ENCODE measurements at regions not wholly inside any gene's neighbourhood (a gene's known extent, or its start where the extent isn't known, plus 50 kb on each side); places are given as distances from the start of the nearest gene placed in this dataset.

DNA sequence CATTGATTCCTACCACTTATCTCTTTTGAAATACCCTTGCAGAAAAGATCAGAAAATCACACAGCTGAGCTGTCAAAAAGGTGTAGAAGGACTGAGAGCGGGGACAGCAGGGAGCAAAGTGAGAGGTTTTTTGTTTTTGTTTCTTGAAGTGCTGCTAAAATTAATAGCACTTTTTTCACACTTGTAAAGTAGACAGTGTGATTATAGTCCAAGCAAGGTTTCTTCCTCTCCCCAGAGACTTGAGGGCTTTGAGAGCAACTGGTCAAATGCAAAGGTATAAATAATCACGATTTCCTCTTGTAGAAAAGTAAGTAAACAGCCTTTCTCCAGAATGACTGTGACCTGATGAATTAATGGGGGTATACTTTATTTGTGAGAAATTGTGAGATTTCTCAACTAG is 326.9 kb downstream of the ZNF608 start:
- no peak for DNase-seq (ENCODE audit: low spot score)

DNA sequence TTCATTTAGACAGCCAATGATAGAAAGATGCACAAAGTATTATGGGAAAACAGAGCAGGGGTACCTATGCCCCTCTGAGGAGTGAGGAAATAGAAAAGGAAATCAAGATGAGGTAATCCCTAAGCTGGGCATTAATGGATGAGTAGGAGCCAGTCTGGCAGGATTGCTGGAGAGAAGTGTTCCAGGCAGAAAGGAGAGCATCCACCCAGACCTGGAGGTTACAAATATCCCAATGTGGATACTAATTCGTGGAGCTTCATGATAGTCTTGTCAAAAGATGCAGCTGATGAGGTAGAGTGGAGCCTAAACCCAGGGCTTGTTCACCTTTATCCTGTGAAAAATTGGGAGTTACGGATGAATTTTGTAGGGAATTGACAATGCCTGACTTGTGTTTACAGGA is 328.0 kb downstream of the ZNF608 start:
- DNase-seq (ENCODE audit: low spot score): no peak

DNA sequence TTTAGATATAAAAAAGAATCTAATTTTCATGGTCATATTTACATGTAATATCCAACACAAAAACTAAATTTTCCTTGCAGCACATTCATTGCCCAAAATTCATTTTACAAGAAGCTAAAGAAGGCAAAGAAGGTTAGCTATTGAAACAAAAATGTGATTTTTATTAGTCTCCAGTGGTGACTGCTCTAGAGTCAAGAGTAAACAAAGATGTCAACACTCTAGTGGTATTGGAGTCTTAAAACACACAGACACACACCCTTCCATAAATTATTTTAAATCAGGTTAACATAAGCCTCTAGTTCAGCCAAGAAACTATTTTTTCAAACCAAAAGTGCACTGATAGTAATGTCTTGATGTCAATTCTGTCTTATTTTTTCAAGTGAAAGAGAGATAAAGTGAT is 329.2 kb downstream of the ZNF608 start:
- DNase-seq (ENCODE audit: low spot score): no peak

DNA sequence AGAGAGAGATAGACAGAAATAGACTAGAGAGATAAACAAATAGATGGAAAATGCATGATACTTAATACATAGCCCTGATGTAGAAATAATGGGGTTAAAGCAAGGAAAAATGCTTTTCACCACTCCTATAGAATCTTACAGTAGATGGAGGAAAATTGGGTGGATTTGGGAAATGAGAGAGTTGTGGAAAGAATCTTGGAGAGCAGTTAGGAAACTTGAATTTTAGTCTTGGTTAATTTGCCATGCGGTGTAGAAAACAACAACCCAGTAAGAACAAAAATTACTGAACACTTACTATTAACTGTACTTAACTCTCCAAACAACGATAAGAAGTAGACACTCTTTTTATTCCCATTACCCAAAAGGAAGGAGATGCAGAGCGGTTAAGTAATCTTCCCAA is 329.8 kb downstream of the ZNF608 start:
- no peak for DNase-seq (ENCODE audit: low spot score)

DNA sequence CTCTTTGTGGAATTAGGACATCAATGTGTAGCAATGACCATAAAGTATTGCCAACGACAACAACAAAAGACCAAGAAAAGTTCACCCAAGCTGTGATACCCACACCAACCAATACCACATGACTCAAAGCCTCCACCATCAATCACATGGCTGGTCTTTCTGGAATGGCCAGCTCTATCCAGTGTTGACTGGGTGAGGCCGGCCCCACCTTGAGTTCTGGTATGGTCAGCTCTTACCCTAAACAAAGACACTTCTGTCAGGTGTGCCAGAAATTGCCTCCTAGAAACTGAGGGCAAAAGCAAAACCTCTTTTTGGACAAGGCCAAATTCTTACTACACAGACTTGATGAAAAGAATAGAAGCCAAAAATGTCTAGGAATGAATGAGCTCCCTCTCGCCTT is 331.5 kb downstream of the ZNF608 start:
- no peak for DNase-seq (ENCODE audit: low spot score)

DNA sequence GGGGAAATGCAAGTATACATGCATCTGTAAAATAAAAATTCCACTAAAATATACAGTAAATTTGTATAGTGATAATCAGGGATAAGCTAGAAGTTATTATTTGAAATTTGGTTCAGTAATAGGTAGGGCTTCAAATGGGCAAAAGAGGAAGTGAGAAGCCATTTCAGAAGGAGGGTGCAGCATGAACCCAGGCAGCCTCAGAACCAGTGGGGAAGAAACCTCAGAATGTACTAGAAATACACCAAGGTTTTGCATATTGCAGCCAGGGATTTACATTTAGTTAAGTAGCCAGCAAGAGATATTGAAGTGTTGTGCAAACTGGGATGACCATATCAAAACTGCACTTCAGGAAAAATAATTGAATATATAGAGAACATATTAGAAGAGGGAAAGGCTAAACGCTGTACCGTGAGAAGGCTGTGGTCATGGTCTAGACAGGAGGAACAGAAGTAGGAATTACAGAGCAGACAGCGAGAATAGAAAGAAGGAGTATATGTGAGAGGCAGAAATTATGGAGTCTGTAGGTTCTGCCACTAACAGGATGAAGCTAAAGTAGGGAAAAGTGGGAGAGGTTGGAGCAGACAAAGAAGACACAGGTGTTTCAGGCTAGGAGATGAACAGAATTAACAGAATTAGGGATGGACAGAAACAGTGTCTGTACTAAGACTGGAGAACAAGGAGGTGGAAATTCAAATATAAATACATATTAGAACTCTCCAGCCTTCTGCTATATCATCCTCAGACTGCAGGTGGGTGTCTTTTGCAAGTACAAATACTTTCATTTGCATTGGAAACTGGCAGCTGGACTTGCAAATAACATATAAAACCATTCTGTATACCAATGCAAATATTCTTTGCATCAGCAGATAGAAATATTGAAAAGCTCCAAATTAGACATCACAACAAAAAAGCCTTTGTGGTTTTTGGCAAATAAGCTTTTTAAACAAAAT is 335.6 kb downstream of the ZNF608 start:
- DNase-seq (ENCODE audit: low spot score): no peak

DNA sequence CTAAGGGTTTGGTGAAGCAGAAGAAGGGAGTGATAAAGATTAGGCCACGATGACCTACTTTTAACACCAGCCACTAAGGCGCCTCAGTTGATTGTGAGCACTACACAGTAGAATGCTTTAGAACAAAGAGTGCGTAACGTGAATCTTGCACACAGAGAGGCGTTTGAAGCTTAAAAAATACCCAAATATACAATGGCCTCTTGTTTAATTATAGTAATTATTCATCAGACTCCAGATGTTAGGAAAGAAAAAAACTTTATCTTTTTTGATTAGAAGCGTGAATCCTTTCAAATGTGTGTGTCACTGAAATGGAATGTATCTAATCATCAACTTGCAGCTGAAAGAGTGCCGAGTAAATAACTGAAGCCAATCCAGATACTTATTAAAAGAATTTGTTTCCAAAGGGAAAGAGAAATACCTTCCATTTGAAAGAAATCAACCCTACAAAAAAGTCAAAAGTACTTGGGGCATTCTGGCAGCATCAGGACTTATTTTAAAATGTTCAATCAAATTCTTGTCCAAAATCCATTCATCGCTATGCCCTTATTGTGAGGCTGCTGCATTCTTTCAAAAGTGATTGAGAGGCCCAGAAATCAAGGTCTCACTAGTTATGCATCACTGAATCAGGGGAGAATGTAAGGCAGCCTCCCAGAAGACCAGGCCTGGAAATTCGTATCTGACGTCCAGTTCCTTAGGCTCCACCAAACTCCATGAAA is 337.5 kb downstream of the ZNF608 start:
- no peak for DNase-seq (ENCODE audit: low spot score)

DNA sequence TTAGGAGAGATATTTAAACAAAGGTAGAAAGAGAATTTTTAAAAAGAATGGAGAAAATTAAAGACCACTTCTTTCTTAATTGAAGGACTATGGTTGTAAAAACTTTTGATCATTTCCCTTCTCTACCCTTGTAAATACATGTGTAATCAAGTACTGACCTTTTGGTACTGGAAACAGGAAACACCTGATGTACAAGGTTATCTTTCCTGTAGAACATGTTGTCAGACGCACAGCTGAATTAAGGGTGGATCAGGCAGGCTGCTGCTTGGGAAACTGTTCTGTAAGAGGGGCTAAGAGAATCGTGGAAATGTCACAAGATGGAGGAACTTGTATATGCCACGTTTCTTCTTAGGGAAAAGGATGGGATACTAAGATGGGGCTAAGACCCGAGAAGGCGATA is 341.6 kb downstream of the ZNF608 start:
- no peak for DNase-seq (ENCODE audit: low spot score)

DNA sequence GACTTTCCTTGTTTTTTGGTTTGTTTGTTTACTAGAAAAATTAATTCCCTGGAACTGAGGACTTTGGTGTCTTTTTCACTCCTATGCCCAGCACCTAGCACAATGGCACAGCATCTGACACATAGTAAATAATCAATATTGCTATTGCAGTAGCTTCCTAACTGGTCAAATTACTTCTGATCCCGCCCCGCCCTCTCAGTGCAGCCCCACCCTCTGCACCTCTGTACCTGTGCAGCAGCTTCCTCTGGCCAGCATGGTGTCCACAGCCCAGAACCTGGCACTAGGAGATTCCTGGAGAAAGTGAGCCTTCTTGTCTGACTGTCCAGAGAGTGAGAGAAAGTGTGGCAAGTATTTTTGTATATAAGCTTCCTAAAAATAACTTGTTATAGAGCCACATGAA is 343.2 kb downstream of the ZNF608 start:
- DNase-seq (ENCODE audit: low spot score): no peak

DNA sequence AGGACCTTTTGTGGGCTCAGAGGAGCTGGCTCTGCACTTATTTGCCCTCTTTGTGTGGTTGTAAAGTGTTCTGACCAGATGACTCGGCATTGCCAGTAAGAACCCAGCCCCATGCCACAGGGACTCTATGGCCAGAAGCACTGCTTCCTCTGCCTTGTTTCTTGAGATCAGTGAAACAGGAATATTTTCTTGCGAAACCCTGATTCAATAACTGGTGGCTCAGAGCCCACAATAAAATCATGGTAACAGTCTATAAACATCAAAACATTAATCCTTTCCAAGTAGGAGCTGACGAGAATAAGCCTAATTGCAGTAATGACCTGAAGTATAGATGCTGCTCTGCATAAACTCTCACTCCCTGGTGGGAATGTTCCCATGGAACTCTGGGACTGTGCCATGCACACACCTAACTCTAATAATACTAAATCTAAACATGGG is 344.3 kb downstream of the ZNF608 start:
- no peak for DNase-seq (ENCODE audit: low spot score)

DNA sequence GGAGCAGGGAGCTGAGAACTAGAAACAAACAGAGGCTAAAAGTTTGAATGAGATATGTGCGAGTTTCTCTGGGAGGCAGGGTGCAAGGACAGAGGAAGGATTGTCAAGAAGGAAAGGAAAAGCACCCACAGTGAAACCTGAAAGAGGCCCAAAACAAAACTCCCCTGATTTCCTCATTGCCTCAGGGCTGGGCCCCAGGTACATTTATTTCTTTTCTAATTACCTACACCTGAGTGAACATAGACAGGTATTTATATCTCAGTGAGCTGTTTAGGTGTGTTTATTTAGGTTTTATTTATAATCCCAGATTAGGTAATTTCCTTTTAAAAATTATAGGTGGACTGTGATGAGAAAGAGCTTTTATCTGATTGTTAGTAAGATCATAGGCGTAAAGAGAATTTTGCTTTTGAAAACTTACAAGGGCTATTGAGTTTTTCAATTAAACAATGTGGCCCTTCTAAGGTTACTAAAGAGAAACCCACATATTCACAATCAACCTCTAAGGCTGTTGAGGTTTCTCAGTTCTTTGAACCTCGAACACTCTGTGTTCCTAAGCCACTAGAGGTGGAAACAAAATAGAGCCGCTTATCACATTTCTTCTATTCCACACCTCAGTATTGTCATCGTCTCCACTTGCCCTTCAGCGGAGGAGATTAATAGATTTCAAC is 344.8 kb downstream of the ZNF608 start:
- DNase-seq (ENCODE audit: low spot score): no peak

DNA sequence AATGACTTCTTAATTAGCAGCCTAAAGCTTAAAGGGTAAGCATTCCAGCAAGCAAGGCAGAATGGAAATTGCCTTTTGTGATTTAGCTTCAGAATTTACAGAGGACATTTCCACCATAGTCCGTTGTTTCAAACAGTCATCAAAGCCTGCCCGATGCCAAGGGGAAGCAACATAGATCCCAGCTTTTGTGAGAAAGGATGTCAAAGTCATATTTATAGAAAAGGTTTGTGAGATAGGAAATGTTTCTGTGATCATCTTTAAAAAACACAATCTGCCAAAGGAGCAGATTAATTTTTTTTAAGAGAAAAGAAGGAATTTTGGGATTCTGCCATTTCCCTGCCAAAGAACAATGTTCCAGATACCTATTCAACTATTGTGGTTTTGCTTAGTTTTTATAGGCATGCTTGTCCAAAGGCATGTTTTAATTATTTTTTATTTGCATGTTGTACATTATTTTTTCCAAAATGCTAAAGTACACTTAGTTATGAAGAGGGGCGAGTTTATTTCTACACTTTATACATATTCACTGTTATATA is 346.9 kb downstream of the ZNF608 start:
- DNase-seq (ENCODE audit: low spot score): no peak

DNA sequence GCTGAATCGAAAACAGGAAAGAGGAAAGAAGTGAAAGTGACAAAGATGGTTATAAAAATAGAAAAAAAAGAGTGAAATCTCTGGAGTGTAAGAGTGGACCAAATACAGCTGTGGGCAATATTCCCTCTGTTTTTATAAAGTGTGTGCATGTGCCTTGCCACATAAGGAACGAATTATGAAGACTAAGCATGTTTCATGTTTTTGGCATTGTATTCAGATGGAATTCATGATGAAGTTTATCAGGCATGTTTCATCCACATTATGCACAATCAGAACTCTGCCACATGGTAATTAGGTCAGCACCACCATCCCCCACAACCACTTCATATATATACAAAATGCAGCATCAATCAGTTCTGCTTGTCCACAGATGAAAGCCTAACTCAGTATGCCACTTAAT is 348.0 kb downstream of the ZNF608 start:
- no peak for DNase-seq (ENCODE audit: low spot score)

DNA sequence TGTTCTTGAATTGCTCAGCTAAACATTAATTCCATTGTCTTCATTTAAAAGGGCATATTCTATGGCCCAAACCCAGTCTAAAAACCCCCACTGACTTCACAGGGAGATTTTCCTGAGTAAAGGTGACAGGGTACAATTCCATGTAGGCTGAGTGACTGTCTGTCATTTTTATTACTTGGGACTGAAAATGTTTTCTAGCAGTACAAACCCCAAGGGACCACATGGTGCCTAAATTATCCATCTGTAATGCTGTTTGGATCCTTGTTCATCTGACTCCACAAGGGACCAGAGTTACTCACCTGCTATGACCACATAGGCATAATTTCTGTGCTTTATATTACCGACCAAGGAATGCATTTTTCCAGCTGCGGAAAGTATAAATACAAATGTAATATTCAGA is 349.1 kb downstream of the ZNF608 start:
- no peak for DNase-seq (ENCODE audit: low spot score)

DNA sequence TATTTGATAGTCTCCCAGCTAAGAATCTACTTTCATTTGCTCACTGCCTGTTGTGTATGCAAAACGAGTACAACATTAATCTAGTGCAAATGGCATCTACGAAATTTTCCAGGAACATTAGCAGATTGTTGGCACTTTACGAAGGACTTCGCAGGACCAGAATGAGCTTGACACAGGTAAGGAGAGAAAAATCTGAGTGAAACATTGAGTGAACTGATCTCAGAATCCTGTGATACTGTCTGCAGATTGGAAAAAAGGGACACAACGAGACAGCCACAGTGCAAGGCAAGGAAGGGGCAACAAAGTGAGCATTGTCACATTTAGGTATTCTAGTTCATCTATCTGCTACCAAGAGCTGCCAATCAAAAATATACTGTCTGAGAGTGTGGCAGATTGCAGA is 350.5 kb downstream of the ZNF608 start:
- no peak for DNase-seq (ENCODE audit: low spot score)

DNA sequence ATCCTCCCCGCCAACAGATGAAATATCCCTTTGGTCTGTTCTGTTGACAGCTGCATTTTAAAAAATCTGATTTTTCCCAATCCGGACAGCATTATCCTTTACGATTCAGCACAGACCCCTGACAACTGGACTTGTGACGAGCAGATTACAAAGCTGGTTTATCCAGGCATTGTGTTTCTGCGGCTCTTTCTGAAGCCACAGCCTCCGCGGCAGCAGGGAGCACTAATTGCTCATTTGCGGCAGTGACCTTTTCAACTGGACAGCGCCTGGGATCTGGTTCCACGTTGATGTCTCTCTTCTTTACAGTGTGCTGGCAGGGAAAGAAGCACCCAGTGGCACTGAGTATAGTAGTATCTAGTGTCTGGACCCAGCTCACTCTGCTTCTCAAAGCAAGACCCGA is 351.2 kb downstream of the ZNF608 start:
- no peak for DNase-seq (ENCODE audit: low spot score)

DNA sequence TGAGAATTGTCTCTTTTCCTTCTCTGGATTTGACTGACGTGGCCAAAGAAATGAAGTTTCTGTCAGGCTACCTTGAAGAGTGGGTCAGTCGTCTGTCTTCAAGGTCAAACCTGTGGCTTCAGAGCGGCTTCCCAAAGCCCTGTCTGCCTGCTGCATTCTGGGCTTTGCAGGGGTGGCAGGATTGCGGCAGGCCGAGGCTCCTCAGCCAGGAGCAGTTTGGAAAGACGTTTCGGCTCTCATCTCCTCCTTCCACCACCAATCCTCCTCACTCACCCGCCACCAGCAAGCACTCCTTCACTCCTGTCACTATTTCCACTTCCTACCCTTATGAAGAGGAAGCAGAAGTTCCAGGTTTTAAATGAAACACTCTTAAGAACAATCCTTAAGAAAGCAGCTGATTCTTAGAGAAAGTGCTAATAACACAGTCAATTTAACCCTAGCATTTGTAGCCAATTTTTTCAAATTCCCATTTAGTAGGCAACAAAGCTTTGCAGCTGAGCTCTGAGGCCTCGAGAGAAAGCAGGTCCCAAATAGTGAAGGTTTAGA is 351.7 kb downstream of the ZNF608 start:
- no peak for DNase-seq (ENCODE audit: low spot score)

DNA sequence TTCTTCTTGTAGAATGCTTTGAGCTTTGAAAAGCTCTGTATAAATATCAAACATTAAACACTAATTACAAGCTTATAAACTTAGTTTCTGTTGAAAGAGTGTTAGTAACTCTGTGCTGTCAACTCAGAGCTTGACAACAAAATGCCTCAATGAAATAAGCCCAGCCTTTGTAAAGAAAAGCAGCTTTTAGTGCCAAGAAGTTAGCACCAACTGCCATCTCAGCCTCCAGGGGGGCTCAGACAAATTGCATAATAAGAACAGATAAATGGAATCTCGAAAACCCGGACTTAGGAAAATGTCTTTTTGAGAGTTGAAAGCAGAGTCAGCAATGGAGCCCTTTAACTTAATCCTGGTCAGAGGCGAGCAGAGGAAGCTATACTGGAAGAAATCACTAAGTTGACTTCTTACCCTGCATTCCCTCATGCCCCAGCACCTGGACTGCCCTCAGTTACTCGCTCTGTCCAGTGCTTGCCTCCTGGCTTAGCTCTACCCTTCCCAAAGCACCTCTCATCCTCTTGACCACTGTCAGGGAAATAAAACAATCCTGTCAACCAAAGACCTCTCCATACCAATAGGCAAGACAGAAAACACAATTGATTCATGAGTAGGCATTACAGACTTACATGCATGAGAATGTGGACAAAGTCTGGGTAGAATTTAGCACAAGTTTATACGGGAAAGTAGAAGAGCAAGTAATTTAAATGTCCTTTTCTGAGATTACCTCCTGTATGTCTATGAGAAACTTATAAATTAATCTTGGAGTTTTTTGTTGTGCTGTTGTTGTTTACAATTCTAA is 352.7 kb downstream of the ZNF608 start:
- no peak for DNase-seq (ENCODE audit: low spot score)

DNA sequence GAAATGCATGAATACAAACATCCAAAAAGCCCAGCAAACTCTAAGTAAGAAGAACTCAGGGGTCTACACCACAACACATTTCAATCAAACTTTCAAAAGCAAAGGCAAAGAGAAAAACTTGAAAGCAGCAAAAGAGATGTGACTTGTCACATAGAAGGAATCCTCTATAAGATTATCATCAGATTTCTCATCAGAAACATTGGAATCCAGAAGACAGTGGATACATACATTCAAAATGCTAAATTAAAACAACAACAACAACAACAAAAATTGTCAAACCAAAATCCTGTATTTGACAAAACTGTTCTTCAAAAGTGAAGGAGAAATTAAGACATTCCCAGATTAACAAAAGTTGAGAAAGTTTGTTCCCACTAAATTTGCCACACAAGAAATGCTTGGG is 362.7 kb downstream of the ZNF608 start:
- no peak for DNase-seq (ENCODE audit: low spot score)

DNA sequence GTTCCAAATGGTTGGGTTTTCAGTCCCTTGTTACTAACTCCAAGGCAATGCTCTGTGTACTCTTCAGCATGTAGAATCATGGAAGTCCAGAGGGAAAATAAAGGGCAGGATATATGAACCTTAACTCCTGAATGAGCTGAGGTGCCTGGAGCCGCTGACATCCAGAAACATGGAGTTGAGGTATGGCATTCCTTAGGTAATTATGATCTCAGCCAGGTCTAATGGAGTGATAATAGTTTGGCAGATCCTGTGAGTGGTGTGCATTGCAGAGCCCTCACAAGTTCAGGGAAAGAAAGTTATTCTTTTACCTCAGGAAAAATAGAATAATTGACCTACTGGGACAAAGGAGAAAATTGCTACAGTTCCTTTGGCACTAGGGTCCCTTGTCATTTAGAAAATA is 369.1 kb downstream of the ZNF608 start:
- DNase-seq (ENCODE audit: low spot score): no peak

DNA sequence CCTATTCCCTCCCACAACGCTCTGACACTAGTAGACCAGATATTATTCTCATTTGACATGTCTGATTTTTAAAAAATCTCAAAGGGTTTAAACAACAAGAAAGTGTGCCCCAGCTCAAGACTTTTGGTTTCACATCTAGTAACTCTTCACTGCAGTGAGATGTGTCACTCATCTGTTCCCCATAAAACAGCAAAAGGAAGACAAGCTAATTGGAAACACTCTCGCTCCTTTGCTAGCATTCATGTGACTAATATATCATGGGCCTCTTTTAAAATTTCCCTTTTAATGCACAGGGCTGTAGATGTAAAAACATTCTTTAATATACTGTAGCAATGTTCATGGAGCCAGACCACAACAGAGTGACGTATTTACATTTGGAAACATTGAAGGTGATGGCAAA is 372.6 kb downstream of the ZNF608 start:
- DNase-seq (ENCODE audit: low spot score): no peak

DNA sequence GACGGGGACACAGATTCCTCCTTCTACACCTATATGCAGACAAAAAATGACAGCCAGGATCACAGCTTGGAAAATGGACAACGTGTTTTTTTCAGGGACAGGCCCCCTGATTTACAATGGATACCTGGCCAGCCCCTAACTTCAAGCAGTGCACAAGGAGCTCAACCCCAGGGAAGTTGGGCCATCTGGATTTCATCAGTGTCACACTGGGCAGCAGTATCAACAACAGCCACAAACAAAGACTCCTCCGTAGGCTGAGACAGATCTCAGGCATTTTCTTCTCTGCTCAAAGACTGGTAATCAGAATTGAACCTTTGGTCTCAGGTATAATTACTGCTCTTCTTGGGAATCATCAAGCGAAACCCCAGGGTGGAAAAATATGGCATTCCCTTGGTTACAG is 374.0 kb downstream of the ZNF608 start:
- no peak for DNase-seq (ENCODE audit: low spot score)

Measured in CD4-positive, alpha-beta T cell treated with Interleukin-2 at 100 ng/mL for 4 hours (primary cell).